Neuronal stem cell (in vitro differentiated cells): ENCODE measurements at regions not wholly inside any gene's neighbourhood (a gene's known extent, or its start where the extent isn't known, plus 50 kb on each side); places are given as distances from the start of the nearest gene placed in this dataset.

Experiments used
- DNase-seq: peaks from one replicate; pipeline ENCODE4 v3.0.0-alpha.2; 2013; ENCODE audit warnings: low spot score
- H2AFZ ChIP-seq: one replicate; pipeline ENCODE4 v1.6.1; 2013; ENCODE audit warnings: mild to moderate bottlenecking, low read length, inconsistent platforms
- H2AK5ac ChIP-seq: 2 replicates; pipeline ENCODE4 v1.6.1; 2013; ENCODE audit warnings: low read depth, mild to moderate bottlenecking, inconsistent platforms, low read length, moderate library complexity, mixed read lengths
- H2BK120ac ChIP-seq: 2 replicates; pipeline ENCODE4 v1.6.1; 2013; ENCODE audit warnings: low read depth, mild to moderate bottlenecking, inconsistent platforms, low read length, moderate library complexity, mixed read lengths
- H2BK12ac ChIP-seq: one replicate; pipeline ENCODE4 v1.6.1; 2013; ENCODE audit warnings: low read length, inconsistent platforms
- H2BK15ac ChIP-seq: 2 replicates; pipeline ENCODE4 v1.6.1; 2013; ENCODE audit warnings: mild to moderate bottlenecking, low read length, inconsistent platforms, mixed read lengths
- H2BK5ac ChIP-seq: one replicate; pipeline ENCODE4 v1.6.1; 2013; ENCODE audit warnings: inconsistent platforms, mild to moderate bottlenecking, low read length, moderate library complexity
- H3K14ac ChIP-seq: one replicate; pipeline ENCODE4 v1.6.1; 2013; ENCODE audit warnings: low read length, inconsistent platforms
- H3K18ac ChIP-seq: 2 replicates; pipeline ENCODE4 v1.6.1; 2013; ENCODE audit warnings: low read length, inconsistent platforms
- H3K23ac ChIP-seq: 2 replicates; pipeline ENCODE4 v1.6.1; 2013; ENCODE audit warnings: low read depth, mild to moderate bottlenecking, mixed read lengths, low read length, inconsistent platforms; ENCODE audit not compliant: poor library complexity
- H3K27ac ChIP-seq: replicated peaks from 3 replicates; pipeline ENCODE4 v1.5.1; 2013; ENCODE audit warnings: low read length, inconsistent platforms
- H3K27me3 ChIP-seq, 3 experiments: 2 replicates each; pipeline ENCODE4 v1.6.1; 2013; ENCODE audit warnings: low read length in 3 of 3, mild to moderate bottlenecking in 2 of 3, inconsistent platforms in 1 of 3, low read depth in 1 of 3, mixed read lengths in 1 of 3, moderate library complexity in 1 of 3; ENCODE audit not compliant: control insufficient read depth in 3 of 3, insufficient read depth in 3 of 3
- H3K36me3 ChIP-seq, 2 donors: replicated peaks in 1 of 2; 2 replicates each; pipeline ENCODE4 v1.6.1; 2013; ENCODE audit warnings: low read length in 2 of 2; ENCODE audit not compliant: control insufficient read depth in 2 of 2, insufficient read depth in 2 of 2
- H3K4ac ChIP-seq: 2 replicates; pipeline ENCODE4 v1.6.1; 2013; ENCODE audit warnings: inconsistent platforms, mild to moderate bottlenecking, low read length, moderate library complexity
- H3K4me1 ChIP-seq, 2 donors: 1 replicate in 1 of 2; 2 replicates in 1 of 2; pipeline ENCODE4 v1.6.1; 2013; ENCODE audit warnings: low read length in 2 of 2, low read depth in 1 of 2; ENCODE audit not compliant: control insufficient read depth in 2 of 2, insufficient read depth in 1 of 2
- H3K4me2 ChIP-seq: one replicate; pipeline ENCODE4 v1.6.1; 2013; ENCODE audit warnings: mild to moderate bottlenecking, low read length, inconsistent platforms; ENCODE audit not compliant: insufficient read depth, poor library complexity, severe bottlenecking
- H3K4me3 ChIP-seq, 2 donors: 2 replicates each; pipeline ENCODE4 v1.5.1; 2013; ENCODE audit warnings: low read length in 2 of 2, mild to moderate bottlenecking in 2 of 2, inconsistent platforms in 1 of 2, moderate library complexity in 1 of 2
- H3K79me1 ChIP-seq: one replicate; pipeline ENCODE4 v1.6.1; 2013; ENCODE audit warnings: low read depth, mild to moderate bottlenecking, inconsistent platforms, low read length, moderate library complexity
- H3K9ac ChIP-seq: one replicate; pipeline ENCODE4 v1.6.1; 2013; ENCODE audit warnings: mild to moderate bottlenecking, low read depth, low read length, inconsistent platforms; ENCODE audit not compliant: poor library complexity
- H3K9me3 ChIP-seq, 2 donors: replicated peaks in 1 of 2; 2 replicates each; pipeline versions ENCODE3 to v1.6.1; 2013; ENCODE audit warnings: low read length in 2 of 2, mild to moderate bottlenecking in 2 of 2, inconsistent platforms in 1 of 2, low read depth in 1 of 2, mixed read lengths in 1 of 2, moderate library complexity in 1 of 2; ENCODE audit not compliant: control insufficient read depth in 2 of 2, insufficient read depth in 1 of 2
- H4K8ac ChIP-seq: one replicate; pipeline ENCODE4 v1.6.1; 2013; ENCODE audit warnings: low read depth, mild to moderate bottlenecking, inconsistent platforms, low read length, moderate library complexity
- H4K91ac ChIP-seq: one replicate; pipeline ENCODE4 v1.6.1; 2013; ENCODE audit warnings: low read length, low read depth, mild to moderate bottlenecking, inconsistent platforms; ENCODE audit not compliant: poor library complexity
- WGBS, 2 donors: extraction: QIAGEN DNeasy Blood & Tissue Kit; methylation state at CpG; one replicate each; pipeline ENCODE4 v1.1.7; 2013; ENCODE audit warnings: missing lambda C conversion rate in 2 of 2, mixed read lengths in 1 of 2; ENCODE audit not compliant: insufficient read length in 2 of 2, insufficient replicate concordance in 1 of 2; ENCODE audit errors: extremely low coverage in 2 of 2; 5-methylcytosine and 5-hydroxymethylcytosine counted together

DNA sequence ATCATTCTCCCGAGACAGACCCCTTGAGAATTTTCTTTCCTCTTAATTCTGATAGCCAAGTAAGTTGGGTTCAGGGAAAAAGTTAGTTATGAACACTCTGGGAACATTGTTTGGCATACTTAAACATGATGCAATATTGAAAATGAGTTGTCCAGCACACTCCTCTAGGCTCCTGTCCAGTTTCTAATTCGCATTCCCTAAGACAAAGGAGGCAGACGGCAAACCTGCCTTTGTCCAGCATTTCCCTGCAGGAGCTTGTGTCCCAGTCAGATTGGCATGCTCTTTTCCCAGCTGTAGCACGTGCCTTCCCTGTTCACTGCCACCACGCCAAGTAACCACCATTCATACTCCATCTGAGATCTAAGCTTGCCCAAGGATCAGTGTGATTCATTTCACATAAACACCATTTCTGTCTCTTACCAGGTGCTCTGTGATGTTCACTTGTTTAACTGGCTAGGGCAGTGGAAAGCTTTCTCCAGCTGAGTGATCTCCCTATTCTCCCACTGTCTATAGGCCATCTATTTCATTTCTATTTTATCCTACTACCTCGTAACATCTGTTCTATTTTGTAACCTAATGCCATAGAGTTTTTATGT is 150.0 kb upstream of the EPB41L3 start:
- no peak overlapping the region for H2BK15ac ChIP-seq
- no peak overlapping the region for H3K23ac ChIP-seq
- no peak overlapping the region for H3K9ac ChIP-seq
- no peak overlapping the region for H4K8ac ChIP-seq
- no peak overlapping the region for H2AFZ ChIP-seq
- no peak overlapping the region for H3K4ac ChIP-seq
- no peak for DNase-seq
- no CpG with 5 or more reads among the region's 6 CpGs for WGBS, 2 donors
- H3K4me2 ChIP-seq = no peak overlapping the region
- no peak overlapping the region for H2BK12ac ChIP-seq
- no peak overlapping the region for H2AK5ac ChIP-seq
- H3K9me3 ChIP-seq = peaks cover 0 to 1% of the 10 kb centered on the region in 2 donors
- H2BK5ac ChIP-seq = no peak overlapping the region
- H2BK120ac ChIP-seq = no peak overlapping the region
- H3K18ac ChIP-seq = no peak overlapping the region
- no peaks in the 10 kb centered on the region for H3K36me3 ChIP-seq
- H3K79me1 ChIP-seq = no peaks in the 10 kb centered on the region
- no peak overlapping the region for H3K14ac ChIP-seq
- no peak overlapping the region for H4K91ac ChIP-seq
- no peaks in the 10 kb centered on the region for H3K27me3 ChIP-seq
- no peak overlapping the region for H3K27ac ChIP-seq
- H3K4me3 ChIP-seq = no peak overlapping the region
- H3K4me1 ChIP-seq = no peaks in the 10 kb centered on the region

- Histone ChIP-seq H3K27ac (no peak overlapping the region), H3K18ac (no peak overlapping the region), H4K8ac (no peak overlapping the region), H4K91ac (no peak overlapping the region), H3K4me1 (no peaks in the 10 kb centered on the region), H3K36me3 (no peaks in the 10 kb centered on the region), H2BK15ac (no peak overlapping the region), H2AK5ac (no peak overlapping the region), H2BK12ac (no peak overlapping the region), H3K9me3 (no peaks in the 10 kb centered on the region), H3K27me3 (no peaks in the 10 kb centered on the region), H3K4ac (no peak overlapping the region), H3K79me1 (no peaks in the 10 kb centered on the region), H3K9ac (no peak overlapping the region), H3K4me2 (no peak overlapping the region), H3K23ac (no peak overlapping the region), H2BK5ac (no peak overlapping the region), H2AFZ (no peak overlapping the region), H2BK120ac (no peak overlapping the region), H3K14ac (no peak overlapping the region), H3K4me3 (no peak overlapping the region)
- no CpG with 5 or more reads among the region's 3 CpGs for WGBS, 2 donors
- no peak for DNase-seq
Observed at GRCh38 chr18:5678779-5679406, 135.1 kb upstream of the EPB41L3 start.

GRCh38 chr18:5678278-5678677 is 134.5 kb upstream of the EPB41L3 start:
- Histone ChIP-seq H3K4me1 (no peaks in the 10 kb centered on the region), H3K23ac (no peak overlapping the region), H4K8ac (no peak overlapping the region), H3K27ac (no peak overlapping the region), H3K79me1 (no peaks in the 10 kb centered on the region), H2BK15ac (no peak overlapping the region), H4K91ac (no peak overlapping the region), H3K4ac (no peak overlapping the region), H2BK120ac (no peak overlapping the region), H3K9me3 (no peaks in the 10 kb centered on the region), H3K9ac (no peak overlapping the region), H3K36me3 (no peaks in the 10 kb centered on the region), H2BK12ac (no peak overlapping the region), H2AK5ac (no peak overlapping the region), H3K4me3 (no peak overlapping the region), H3K4me2 (no peak overlapping the region), H2BK5ac (no peak overlapping the region), H3K14ac (no peak overlapping the region), H2AFZ (no peak overlapping the region), H3K18ac (no peak overlapping the region), H3K27me3 (no peaks in the 10 kb centered on the region)
- WGBS, 2 donors = no CpG with 5 or more reads among the region's 3 CpGs
- DNase-seq = no peak

DNA sequence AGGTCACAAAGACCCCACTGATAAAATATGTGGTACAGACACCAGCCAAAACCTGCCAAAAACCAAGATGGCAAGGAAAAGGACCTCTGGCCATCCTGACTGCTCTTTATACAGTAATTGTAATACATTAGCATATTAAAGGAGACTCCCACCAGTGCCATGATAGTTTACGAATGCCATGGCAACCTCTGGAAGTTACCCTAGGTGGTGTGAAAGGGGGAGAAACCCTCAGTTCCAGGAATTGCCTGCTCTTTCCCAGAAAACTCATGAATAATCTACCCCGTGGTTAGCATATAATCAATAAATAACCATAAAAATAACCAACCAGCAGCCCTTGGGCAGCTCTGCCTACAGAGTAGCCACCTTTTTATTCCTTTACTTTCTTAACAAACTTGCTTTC is 129.8 kb upstream of the EPB41L3 start:
- H2BK120ac ChIP-seq = no peak overlapping the region
- WGBS, 2 donors = no CpG with 5 or more reads among the region's 2 CpGs

More for the DNA sequence above, 129.8 kb upstream of the EPB41L3 start:
- Histone ChIP-seq H3K14ac (no peak overlapping the region), H3K4ac (no peak overlapping the region), H3K27me3 (no peaks in the 10 kb centered on the region), H2AK5ac (no peak overlapping the region), H3K36me3 (peaks cover 0 to 1% of the 10 kb centered on the region in 2 donors), H4K91ac (no peak overlapping the region), H3K9ac (no peak overlapping the region), H3K9me3 (no peaks in the 10 kb centered on the region), H3K27ac (no peak overlapping the region), H3K23ac (no peak overlapping the region), H3K18ac (no peak overlapping the region), H2BK12ac (no peak overlapping the region), H2AFZ (no peak overlapping the region), H3K4me2 (no peak overlapping the region), H3K79me1 (no peaks in the 10 kb centered on the region), H4K8ac (no peak overlapping the region), H3K4me1 (no peaks in the 10 kb centered on the region), H3K4me3 (no peak overlapping the region), H2BK5ac (no peak overlapping the region), H2BK15ac (no peak overlapping the region)
- DNase-seq = no peak
